Neural cell (in vitro differentiated cells): ENCODE measurements at regions not wholly inside any gene's neighbourhood (a gene's known extent, or its start where the extent isn't known, plus 50 kb on each side); places are given as distances from the start of the nearest gene placed in this dataset.

Source experiments
- RAD21 ChIP-seq: fragments of 450-650 bp; conservative IDR thresholded peaks from 2 replicates; pipeline ENCODE4 v1.6.1; 2014; ENCODE audit warnings: antibody characterized with exemption, mild to moderate bottlenecking, moderate library complexity
- TF ChIP-seq, protein P1 (sequence below): fragments of 450-650 bp; IDR thresholded peaks from 2 replicates; pipeline ENCODE4 v1.5.1; 2014; ENCODE audit warnings: antibody characterized with exemption, mild to moderate bottlenecking, moderate library complexity; ENCODE audit not compliant: poor library complexity, severe bottlenecking
- TF ChIP-seq, protein P2 (sequence below): IDR thresholded peaks from 2 replicates; pipeline ENCODE4 v1.6.1; 2012; ENCODE audit warnings: borderline replicate concordance

GRCh38 chr5:6943197-6944112 lies 230.2 kb downstream of the TENT4A start:
- no peak for TF ChIP-seq RAD21
- TF ChIP-seq, protein P1, sequence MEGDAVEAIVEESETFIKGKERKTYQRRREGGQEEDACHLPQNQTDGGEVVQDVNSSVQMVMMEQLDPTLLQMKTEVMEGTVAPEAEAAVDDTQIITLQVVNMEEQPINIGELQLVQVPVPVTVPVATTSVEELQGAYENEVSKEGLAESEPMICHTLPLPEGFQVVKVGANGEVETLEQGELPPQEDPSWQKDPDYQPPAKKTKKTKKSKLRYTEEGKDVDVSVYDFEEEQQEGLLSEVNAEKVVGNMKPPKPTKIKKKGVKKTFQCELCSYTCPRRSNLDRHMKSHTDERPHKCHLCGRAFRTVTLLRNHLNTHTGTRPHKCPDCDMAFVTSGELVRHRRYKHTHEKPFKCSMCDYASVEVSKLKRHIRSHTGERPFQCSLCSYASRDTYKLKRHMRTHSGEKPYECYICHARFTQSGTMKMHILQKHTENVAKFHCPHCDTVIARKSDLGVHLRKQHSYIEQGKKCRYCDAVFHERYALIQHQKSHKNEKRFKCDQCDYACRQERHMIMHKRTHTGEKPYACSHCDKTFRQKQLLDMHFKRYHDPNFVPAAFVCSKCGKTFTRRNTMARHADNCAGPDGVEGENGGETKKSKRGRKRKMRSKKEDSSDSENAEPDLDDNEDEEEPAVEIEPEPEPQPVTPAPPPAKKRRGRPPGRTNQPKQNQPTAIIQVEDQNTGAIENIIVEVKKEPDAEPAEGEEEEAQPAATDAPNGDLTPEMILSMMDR, result no peak
- TF ChIP-seq, protein P2, sequence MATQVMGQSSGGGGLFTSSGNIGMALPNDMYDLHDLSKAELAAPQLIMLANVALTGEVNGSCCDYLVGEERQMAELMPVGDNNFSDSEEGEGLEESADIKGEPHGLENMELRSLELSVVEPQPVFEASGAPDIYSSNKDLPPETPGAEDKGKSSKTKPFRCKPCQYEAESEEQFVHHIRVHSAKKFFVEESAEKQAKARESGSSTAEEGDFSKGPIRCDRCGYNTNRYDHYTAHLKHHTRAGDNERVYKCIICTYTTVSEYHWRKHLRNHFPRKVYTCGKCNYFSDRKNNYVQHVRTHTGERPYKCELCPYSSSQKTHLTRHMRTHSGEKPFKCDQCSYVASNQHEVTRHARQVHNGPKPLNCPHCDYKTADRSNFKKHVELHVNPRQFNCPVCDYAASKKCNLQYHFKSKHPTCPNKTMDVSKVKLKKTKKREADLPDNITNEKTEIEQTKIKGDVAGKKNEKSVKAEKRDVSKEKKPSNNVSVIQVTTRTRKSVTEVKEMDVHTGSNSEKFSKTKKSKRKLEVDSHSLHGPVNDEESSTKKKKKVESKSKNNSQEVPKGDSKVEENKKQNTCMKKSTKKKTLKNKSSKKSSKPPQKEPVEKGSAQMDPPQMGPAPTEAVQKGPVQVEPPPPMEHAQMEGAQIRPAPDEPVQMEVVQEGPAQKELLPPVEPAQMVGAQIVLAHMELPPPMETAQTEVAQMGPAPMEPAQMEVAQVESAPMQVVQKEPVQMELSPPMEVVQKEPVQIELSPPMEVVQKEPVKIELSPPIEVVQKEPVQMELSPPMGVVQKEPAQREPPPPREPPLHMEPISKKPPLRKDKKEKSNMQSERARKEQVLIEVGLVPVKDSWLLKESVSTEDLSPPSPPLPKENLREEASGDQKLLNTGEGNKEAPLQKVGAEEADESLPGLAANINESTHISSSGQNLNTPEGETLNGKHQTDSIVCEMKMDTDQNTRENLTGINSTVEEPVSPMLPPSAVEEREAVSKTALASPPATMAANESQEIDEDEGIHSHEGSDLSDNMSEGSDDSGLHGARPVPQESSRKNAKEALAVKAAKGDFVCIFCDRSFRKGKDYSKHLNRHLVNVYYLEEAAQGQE, result no peak
